ENCODE measurements at regions not wholly inside any gene's neighbourhood (a gene's known extent, or its start where the extent isn't known, plus 50 kb on each side); places are given as distances from the start of the nearest gene placed in this dataset.
"Not testable (repeated sequence)": the region's sequence is repeated elsewhere in the genome, so short reads cannot be mapped to it uniquely, and the experiment has no call there.

- TF ChIP-seq CTCF (optimal IDR thresholded peaks at IDR 0.05 in 1 of 3, IDR thresholded peaks at IDR 0.05 in 1 of 3, conservative IDR thresholded peaks at IDR 0.05 in 1 of 3; ENCODE audit: extremely low read depth in 1 of 3, insufficient read depth in 2 of 3, low read length in 3 of 3); EZH2 (IDR thresholded peaks at IDR 0.05; ENCODE audit: low read length): not testable (repeated sequence)
These were observed 165.7 kb upstream of the PLGLB2 start for GRCh38 chr2:87582152-87582551.
